Activated CD4-positive, alpha-beta T cell treated with anti-CD3 and anti-CD28 coated beads, Interleukin-2, amount 10 ng/mL, durations not matched to agents 7 days and 5 days (primary cell): ENCODE measurements at regions not wholly inside any gene's neighbourhood (a gene's known extent, or its start where the extent isn't known, plus 50 kb on each side); places are given as distances from the start of the nearest gene placed in this dataset.
"Not testable (repeated sequence)": the region's sequence is repeated elsewhere in the genome, so short reads cannot be mapped to it uniquely, and the experiment has no call there.

Experiments used
- CTCF ChIA-PET: fragments of 350-600 bp; sonication (Branson Sonifier 250); formaldehyde crosslinking; loops from one replicate; lab custom pipeline; 2021; ENCODE audit warnings: antibody characterized with exemption; lab: Charles Lee
- POLR2A ChIA-PET: fragments of 350-600 bp; sonication (Branson Sonifier 250); formaldehyde crosslinking; loops from one replicate; lab custom pipeline; 2021; ENCODE audit warnings: antibody characterized with exemption; lab: Charles Lee
- DNase-seq: peaks from one replicate; pipeline ENCODE4 v3.0.0-alpha.2; 2020
- H3K27ac Mint-ChIP-seq: one replicate; pipeline ENCODE4 v1.8.0; 2021; ENCODE audit warnings: mild to moderate bottlenecking, moderate library complexity, mixed read lengths
- H3K27me3 Mint-ChIP-seq: one replicate; pipeline ENCODE4 v1.8.0; 2021; ENCODE audit warnings: mixed read lengths
- H3K36me3 Mint-ChIP-seq: one replicate; pipeline ENCODE4 v1.8.0; 2021; ENCODE audit warnings: low read depth, mixed read lengths
- H3K4me1 Mint-ChIP-seq: one replicate; pipeline ENCODE4 v1.8.0; 2021; ENCODE audit warnings: mixed read lengths
- H3K4me3 Mint-ChIP-seq: one replicate; pipeline ENCODE4 v1.8.0; 2021; ENCODE audit warnings: mild to moderate bottlenecking, moderate library complexity, mixed read lengths
- H3K9me3 Mint-ChIP-seq: one replicate; pipeline ENCODE4 v1.8.0; 2021; ENCODE audit warnings: mixed read lengths

GRCh38 chr4:181834071-181834470 is 409.1 kb upstream of the TENM3 start:
- no peaks in the 10 kb centered on the region for H3K9me3 Mint-ChIP-seq
- no peaks in the 10 kb centered on the region for H3K4me1 Mint-ChIP-seq
- ChIA-PET CTCF (no interaction called here), POLR2A (no interaction called here)
- DNase-seq = no peak
- H3K27ac Mint-ChIP-seq = no peak overlapping the region
- H3K4me3 Mint-ChIP-seq = no peak overlapping the region
- H3K27me3 Mint-ChIP-seq = no peaks in the 10 kb centered on the region
- H3K36me3 Mint-ChIP-seq = no peaks in the 10 kb centered on the region

DNA sequence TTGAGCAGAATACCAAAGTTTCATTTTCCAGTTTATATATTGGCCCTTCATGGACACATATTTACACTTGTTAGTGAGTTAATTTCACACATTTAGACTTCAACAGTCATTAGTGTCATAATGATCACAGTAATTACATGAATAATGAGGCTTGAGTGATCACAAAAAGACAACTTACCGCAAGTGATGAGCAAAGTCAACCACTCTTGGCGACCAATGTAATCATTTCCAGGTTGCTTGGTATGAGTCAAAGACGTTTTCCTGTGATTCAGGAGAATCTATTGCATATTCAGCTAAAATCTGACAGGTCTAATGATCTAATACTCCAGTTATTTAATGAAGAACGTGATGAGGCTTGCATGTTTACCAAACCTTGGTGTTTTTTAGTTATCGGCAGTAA is 407.9 kb upstream of the TENM3 start:
- POLR2A ChIA-PET = no interaction called here

GRCh38 chr4:181838253-181838652 is 404.9 kb upstream of the TENM3 start:
- ChIA-PET CTCF (no interaction called here), POLR2A (no interaction called here)
- Mint-ChIP-seq H3K36me3 (no peaks in the 10 kb centered on the region), H3K4me1 (no peaks in the 10 kb centered on the region), H3K27me3 (no peaks in the 10 kb centered on the region), H3K27ac (no peak overlapping the region), H3K4me3 (no peak overlapping the region), H3K9me3 (peaks cover 2% of the 10 kb centered on the region)
- no peak for DNase-seq

More for the DNA sequence above, 407.9 kb upstream of the TENM3 start:
- no peak overlapping the region for H3K27ac Mint-ChIP-seq
- CTCF ChIA-PET = no interaction called here
- no peaks in the 10 kb centered on the region for H3K4me1 Mint-ChIP-seq
- peaks cover 2% of the 10 kb centered on the region for H3K9me3 Mint-ChIP-seq
- DNase-seq = no peak
- H3K4me3 Mint-ChIP-seq = no peak overlapping the region
- H3K36me3 Mint-ChIP-seq = no peaks in the 10 kb centered on the region
- H3K27me3 Mint-ChIP-seq = no peaks in the 10 kb centered on the region

GRCh38 chr4:181843797-181844196 is 399.4 kb upstream of the TENM3 start:
- H3K27me3 Mint-ChIP-seq, POLR2A ChIA-PET, H3K9me3 Mint-ChIP-seq: not testable (repeated sequence)

GRCh38 chr4:181845617-181846016 is 397.6 kb upstream of the TENM3 start:
- Mint-ChIP-seq H3K4me1 (no peaks in the 10 kb centered on the region), H3K27ac (no peak overlapping the region), H3K4me3 (no peak overlapping the region), H3K9me3 (no peaks in the 10 kb centered on the region), H3K36me3 (no peaks in the 10 kb centered on the region), H3K27me3 (no peaks in the 10 kb centered on the region)
- POLR2A ChIA-PET = no interaction called here
- DNase-seq = no peak
- CTCF ChIA-PET = no interaction called here

More at GRCh38 chr4:181843797-181844196, 399.4 kb upstream of the TENM3 start:
- CTCF ChIA-PET, H3K4me3 Mint-ChIP-seq, H3K36me3 Mint-ChIP-seq, H3K4me1 Mint-ChIP-seq, DNase-seq, H3K27ac Mint-ChIP-seq: not testable (repeated sequence)

DNA sequence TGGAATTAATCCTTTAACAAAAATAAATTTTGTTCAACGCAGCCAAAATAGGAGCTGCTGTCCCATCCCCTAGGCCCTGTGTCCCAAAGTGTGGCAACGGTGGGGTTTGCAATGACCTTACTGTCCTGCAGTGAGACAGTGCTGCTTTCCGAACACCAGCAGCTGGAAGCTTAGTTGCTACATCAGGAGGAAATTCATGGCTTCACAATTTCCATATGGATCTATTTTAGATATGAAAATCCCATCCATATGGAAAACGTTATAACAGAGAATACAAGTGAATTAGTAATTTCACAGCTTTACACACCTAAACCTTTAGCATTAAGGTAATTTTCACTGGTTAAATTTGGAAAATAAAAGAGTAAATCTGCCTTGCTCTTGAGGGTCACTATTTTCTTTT is 396.3 kb upstream of the TENM3 start:
- ChIA-PET POLR2A (no interaction called here), CTCF (no interaction called here)
- Mint-ChIP-seq H3K36me3 (no peaks in the 10 kb centered on the region), H3K4me3 (no peak overlapping the region), H3K9me3 (no peaks in the 10 kb centered on the region), H3K4me1 (no peaks in the 10 kb centered on the region), H3K27ac (no peak overlapping the region), H3K27me3 (no peaks in the 10 kb centered on the region)
- DNase-seq = no peak

DNA sequence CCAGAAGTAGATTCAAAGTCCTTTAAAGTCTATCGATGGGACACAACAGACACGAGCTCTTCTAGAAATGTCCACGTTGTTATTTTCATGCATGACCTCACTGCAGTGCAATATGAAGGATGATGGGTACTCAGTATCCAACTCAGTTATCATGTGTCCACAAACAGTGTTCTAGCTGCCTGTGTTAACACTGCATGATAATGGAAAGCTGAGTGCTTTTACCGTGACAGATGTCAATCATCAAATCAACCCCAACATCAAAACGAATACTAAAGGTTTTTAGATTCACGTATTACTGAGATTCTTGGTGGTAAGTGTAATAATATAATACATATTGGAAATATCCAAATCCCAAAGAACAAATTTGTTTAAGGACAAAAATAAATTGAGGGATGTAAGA is 394.8 kb upstream of the TENM3 start:
- no peaks in the 10 kb centered on the region for H3K9me3 Mint-ChIP-seq
- no peak overlapping the region for H3K27ac Mint-ChIP-seq
- POLR2A ChIA-PET = no interaction called here
- CTCF ChIA-PET = no interaction called here
- H3K36me3 Mint-ChIP-seq = no peaks in the 10 kb centered on the region
- DNase-seq = no peak
- H3K4me3 Mint-ChIP-seq = no peak overlapping the region
- no peaks in the 10 kb centered on the region for H3K4me1 Mint-ChIP-seq
- H3K27me3 Mint-ChIP-seq = no peaks in the 10 kb centered on the region

DNA sequence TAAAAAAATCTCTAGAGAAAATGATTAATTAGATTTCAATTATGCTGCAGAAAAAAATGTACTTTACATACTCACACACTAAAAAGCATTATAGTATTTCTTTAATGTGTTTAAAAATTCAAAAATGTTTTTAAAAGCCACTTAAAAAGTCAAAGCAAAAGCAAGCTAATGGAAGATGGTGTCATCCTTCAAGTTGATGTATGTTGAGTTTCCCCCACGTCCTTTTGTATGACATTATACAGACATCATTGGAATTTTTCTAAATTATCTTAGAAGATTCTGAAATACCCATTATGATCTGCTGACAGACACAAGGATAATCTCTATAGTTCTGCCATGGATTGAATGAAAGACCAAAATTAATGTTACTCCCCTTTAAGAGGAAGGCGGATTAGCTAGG is 393.7 kb upstream of the TENM3 start:
- Mint-ChIP-seq H3K27me3 (no peaks in the 10 kb centered on the region), H3K4me1 (no peaks in the 10 kb centered on the region), H3K9me3 (no peaks in the 10 kb centered on the region), H3K36me3 (no peaks in the 10 kb centered on the region), H3K4me3 (no peak overlapping the region), H3K27ac (no peak overlapping the region)
- CTCF ChIA-PET = no interaction called here
- no peak for DNase-seq
- POLR2A ChIA-PET = no interaction called here

GRCh38 chr4:181853881-181854511 is 389.2 kb upstream of the TENM3 start:
- Mint-ChIP-seq H3K4me3 (no peak overlapping the region), H3K4me1 (no peaks in the 10 kb centered on the region), H3K27me3 (no peaks in the 10 kb centered on the region), H3K36me3 (no peaks in the 10 kb centered on the region), H3K9me3 (no peaks in the 10 kb centered on the region), H3K27ac (no peak overlapping the region)
- DNase-seq = no peak
- POLR2A ChIA-PET = no interaction called here
- CTCF ChIA-PET = no interaction called here

DNA sequence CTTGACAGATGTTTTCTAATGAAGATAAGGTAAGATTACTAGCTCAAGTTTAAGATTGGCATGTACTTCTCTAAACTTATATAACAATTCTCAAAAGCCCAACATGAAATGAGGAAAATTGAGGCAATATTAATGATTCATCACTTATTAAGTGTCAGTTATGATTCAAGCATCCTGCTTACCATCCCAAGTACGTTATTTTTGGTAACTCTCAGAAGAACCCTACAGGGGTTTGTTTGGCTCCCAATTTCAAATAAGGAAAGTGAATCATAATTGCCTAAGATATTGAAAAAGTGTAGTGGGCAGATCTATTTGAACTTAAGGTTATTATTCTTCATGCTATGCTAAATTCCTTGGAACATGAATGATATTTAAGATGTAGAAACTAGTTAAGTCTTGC is 387.9 kb upstream of the TENM3 start:
- Mint-ChIP-seq H3K9me3 (no peaks in the 10 kb centered on the region), H3K4me1 (no peaks in the 10 kb centered on the region), H3K27me3 (no peaks in the 10 kb centered on the region), H3K36me3 (no peaks in the 10 kb centered on the region), H3K4me3 (no peak overlapping the region), H3K27ac (no peak overlapping the region)
- no peak for DNase-seq
- CTCF ChIA-PET = no interaction called here
- POLR2A ChIA-PET = no interaction called here

DNA sequence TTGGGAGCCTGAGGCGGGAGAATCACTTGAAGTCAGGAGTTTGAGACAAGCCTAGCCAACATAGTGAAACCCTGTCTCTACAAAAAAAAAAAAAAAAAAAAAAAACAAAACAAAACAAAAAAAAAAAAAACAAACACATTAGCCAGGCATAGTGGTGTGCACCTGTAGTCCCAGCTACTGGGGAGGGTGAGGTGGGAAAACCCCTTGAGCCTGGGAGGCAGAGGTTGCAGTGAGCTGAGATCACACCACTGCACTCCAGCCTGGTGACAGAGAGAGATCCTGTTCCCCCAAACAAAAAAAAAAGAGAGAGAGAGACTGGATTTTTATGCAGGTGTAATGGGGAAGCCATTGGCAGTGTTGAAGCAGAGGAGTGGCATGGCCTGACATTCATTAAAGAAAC is 385.7 kb upstream of the TENM3 start:
- DNase-seq, H3K36me3 Mint-ChIP-seq, H3K4me1 Mint-ChIP-seq, CTCF ChIA-PET, H3K9me3 Mint-ChIP-seq, H3K4me3 Mint-ChIP-seq, H3K27ac Mint-ChIP-seq, H3K27me3 Mint-ChIP-seq, POLR2A ChIA-PET: not testable (repeated sequence)

DNA sequence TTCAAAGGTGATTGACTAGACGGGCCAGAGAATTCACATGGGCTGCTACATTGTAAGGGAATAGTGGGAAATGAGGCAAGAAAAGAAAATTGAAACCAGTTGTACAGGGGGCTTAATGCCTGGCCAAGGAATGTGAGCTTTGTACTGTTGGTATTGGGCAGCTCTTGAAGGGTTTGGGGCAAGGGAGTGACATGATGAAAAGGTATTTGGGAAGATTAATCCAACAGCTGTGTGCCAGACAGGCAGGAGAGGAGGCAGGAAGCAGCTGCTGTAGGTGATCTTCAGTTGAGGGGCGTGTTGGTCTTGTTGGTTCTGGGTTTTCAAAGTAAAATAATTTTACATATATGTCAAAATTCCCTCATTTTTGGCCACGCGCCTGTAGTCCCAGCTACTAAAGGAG is 384.5 kb upstream of the TENM3 start:
- CTCF ChIA-PET = no interaction called here
- no peak for DNase-seq
- H3K27me3 Mint-ChIP-seq = no peaks in the 10 kb centered on the region
- no peaks in the 10 kb centered on the region for H3K4me1 Mint-ChIP-seq
- H3K4me3 Mint-ChIP-seq = no peak overlapping the region
- no peaks in the 10 kb centered on the region for H3K9me3 Mint-ChIP-seq
- H3K36me3 Mint-ChIP-seq = no peaks in the 10 kb centered on the region
- no peak overlapping the region for H3K27ac Mint-ChIP-seq
- POLR2A ChIA-PET = no interaction called here

GRCh38 chr4:181859439-181859838 is 383.8 kb upstream of the TENM3 start:
- Mint-ChIP-seq H3K27me3 (no peaks in the 10 kb centered on the region), H3K4me1 (no peaks in the 10 kb centered on the region), H3K27ac (no peak overlapping the region), H3K4me3 (no peak overlapping the region), H3K9me3 (no peaks in the 10 kb centered on the region), H3K36me3 (no peaks in the 10 kb centered on the region)
- ChIA-PET POLR2A (no interaction called here), CTCF (no interaction called here)
- DNase-seq = no peak

DNA sequence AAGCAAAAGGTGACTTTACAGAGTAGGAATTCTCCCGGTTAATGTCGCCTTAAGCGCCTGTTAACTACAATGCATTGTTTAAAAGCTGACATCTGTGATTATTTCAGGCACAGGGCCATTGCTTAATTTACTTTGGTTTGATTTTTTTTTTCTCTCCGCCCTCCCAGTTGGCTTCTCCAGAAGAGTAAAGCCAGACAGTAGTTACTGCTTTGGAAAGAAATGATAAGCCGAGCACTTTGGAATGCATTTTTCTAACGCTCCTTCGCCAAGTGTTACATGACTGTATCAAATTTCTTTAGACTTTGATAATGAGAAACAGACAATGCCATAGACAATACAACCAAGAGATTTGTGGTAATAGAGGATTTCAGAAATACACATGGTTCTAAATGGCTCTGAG is 383.0 kb upstream of the TENM3 start:
- POLR2A ChIA-PET = no interaction called here
- no peak overlapping the region for H3K27ac Mint-ChIP-seq

More for the DNA sequence above, 383.0 kb upstream of the TENM3 start:
- H3K4me3 Mint-ChIP-seq = no peak overlapping the region
- H3K9me3 Mint-ChIP-seq = no peaks in the 10 kb centered on the region
- H3K4me1 Mint-ChIP-seq = no peaks in the 10 kb centered on the region
- CTCF ChIA-PET = no interaction called here
- H3K27me3 Mint-ChIP-seq = no peaks in the 10 kb centered on the region
- DNase-seq = no peak
- no peaks in the 10 kb centered on the region for H3K36me3 Mint-ChIP-seq
